ENCODE measurements at regions not wholly inside any gene's neighbourhood (a gene's known extent, or its start where the extent isn't known, plus 50 kb on each side); places are given as distances from the start of the nearest gene placed in this dataset.

GRCh38 chr6:105794870-105795269, 291.3 kb upstream of the PRDM1 start:
- TF ChIP-seq POLR2AphosphoS5 (IDR thresholded peaks at IDR 0.05; ENCODE audit: low read depth, low read length) (no peak), POLR2A (IDR thresholded peaks at IDR 0.05; ENCODE audit: low read depth, low read length) (no peak), TAF1 (IDR thresholded peaks at IDR 0.05; ENCODE audit: low read depth, low read length) (no peak)

All from GM12891 (cell line).